ENCODE measurements at regions not wholly inside any gene's neighbourhood (a gene's known extent, or its start where the extent isn't known, plus 50 kb on each side); places are given as distances from the start of the nearest gene placed in this dataset.

GRCh38 chr4:156101571-156101970 is 147.9 kb upstream of the CTSO start:
- no peak overlapping the region for H3K4me3 ChIP-seq
- H3K27ac Mint-ChIP-seq, result no peak overlapping the region
- no peak overlapping the region for H3K9ac ChIP-seq
- no peak for DNase-seq (ENCODE audit: low spot score)
- no peaks in the 10 kb centered on the region for H3K36me3 ChIP-seq
- no peak overlapping the region for H3K4me3 Mint-ChIP-seq
- no peaks in the 10 kb centered on the region for H3K27me3 ChIP-seq
- H3K27ac ChIP-seq, result no peak overlapping the region
- no peaks in the 10 kb centered on the region for H3K4me1 ChIP-seq
- no peaks in the 10 kb centered on the region for H3K9me3 Mint-ChIP-seq
- H3K79me2 ChIP-seq (ENCODE audit: low read depth), result no peaks in the 10 kb centered on the region
- H3K4me1 Mint-ChIP-seq, result peaks cover 2% of the 10 kb centered on the region
- no peak for TF ChIP-seq EZH2phosphoT487 (IDR thresholded peaks at IDR 0.05)
- TF ChIP-seq, protein P1, sequence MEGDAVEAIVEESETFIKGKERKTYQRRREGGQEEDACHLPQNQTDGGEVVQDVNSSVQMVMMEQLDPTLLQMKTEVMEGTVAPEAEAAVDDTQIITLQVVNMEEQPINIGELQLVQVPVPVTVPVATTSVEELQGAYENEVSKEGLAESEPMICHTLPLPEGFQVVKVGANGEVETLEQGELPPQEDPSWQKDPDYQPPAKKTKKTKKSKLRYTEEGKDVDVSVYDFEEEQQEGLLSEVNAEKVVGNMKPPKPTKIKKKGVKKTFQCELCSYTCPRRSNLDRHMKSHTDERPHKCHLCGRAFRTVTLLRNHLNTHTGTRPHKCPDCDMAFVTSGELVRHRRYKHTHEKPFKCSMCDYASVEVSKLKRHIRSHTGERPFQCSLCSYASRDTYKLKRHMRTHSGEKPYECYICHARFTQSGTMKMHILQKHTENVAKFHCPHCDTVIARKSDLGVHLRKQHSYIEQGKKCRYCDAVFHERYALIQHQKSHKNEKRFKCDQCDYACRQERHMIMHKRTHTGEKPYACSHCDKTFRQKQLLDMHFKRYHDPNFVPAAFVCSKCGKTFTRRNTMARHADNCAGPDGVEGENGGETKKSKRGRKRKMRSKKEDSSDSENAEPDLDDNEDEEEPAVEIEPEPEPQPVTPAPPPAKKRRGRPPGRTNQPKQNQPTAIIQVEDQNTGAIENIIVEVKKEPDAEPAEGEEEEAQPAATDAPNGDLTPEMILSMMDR (IDR thresholded peaks at IDR 0.05), result no peak
- TF ChIP-seq EZH2 (IDR thresholded peaks at IDR 0.05), result no peak
- no peaks in the 10 kb centered on the region for H3K9me3 ChIP-seq (ENCODE audit: low read depth)
- no peaks in the 10 kb centered on the region for H3F3A ChIP-seq (ENCODE audit: low read depth)
- no peaks in the 10 kb centered on the region for H3K27me3 Mint-ChIP-seq (ENCODE audit: insufficient read depth, low read depth)
- no peaks in the 10 kb centered on the region for H4K20me1 ChIP-seq (ENCODE audit: low read depth)
- H3K36me3 Mint-ChIP-seq, result no peaks in the 10 kb centered on the region
- H2AFZ ChIP-seq (replicated peaks), result no peak overlapping the region
- H3K4me2 ChIP-seq, result no peak overlapping the region

- Histone ChIP-seq H3K9ac (no peak overlapping the region), H4K20me1 (ENCODE audit: low read depth) (no peaks in the 10 kb centered on the region), H3K79me2 (ENCODE audit: low read depth) (no peaks in the 10 kb centered on the region), H3K4me2 (no peak overlapping the region), H3K9me3 (ENCODE audit: low read depth) (no peaks in the 10 kb centered on the region), H3F3A (ENCODE audit: low read depth) (no peaks in the 10 kb centered on the region), H2AFZ (replicated peaks) (no peak overlapping the region), H3K4me3 (no peak overlapping the region), H3K27ac (no peak overlapping the region), H3K4me1 (no peaks in the 10 kb centered on the region), H3K36me3 (no peaks in the 10 kb centered on the region), H3K27me3 (no peaks in the 10 kb centered on the region)
- H3K27me3 Mint-ChIP-seq (ENCODE audit: insufficient read depth, low read depth), result no peaks in the 10 kb centered on the region
- no peak overlapping the region for H3K4me3 Mint-ChIP-seq
- no peaks in the 10 kb centered on the region for H3K9me3 Mint-ChIP-seq
- peaks cover 2% of the 10 kb centered on the region for H3K4me1 Mint-ChIP-seq
- H3K36me3 Mint-ChIP-seq, result no peaks in the 10 kb centered on the region
- H3K27ac Mint-ChIP-seq, result no peak overlapping the region
- DNase-seq (ENCODE audit: low spot score), result no peak
- no peak for TF ChIP-seq EZH2 (IDR thresholded peaks at IDR 0.05)
- TF ChIP-seq, protein P1 (IDR thresholded peaks at IDR 0.05), result no peak
- TF ChIP-seq EZH2phosphoT487 (IDR thresholded peaks at IDR 0.05), result no peak
These were observed 147.0 kb upstream of the CTSO start for GRCh38 chr4:156100651-156101050.

GRCh38 chr4:156098805-156099204 is 145.1 kb upstream of the CTSO start:
- H3K4me1 Mint-ChIP-seq, result peaks cover 2% of the 10 kb centered on the region
- TF ChIP-seq EZH2 (IDR thresholded peaks at IDR 0.05) (no peak), EZH2phosphoT487 (IDR thresholded peaks at IDR 0.05) (no peak)
- TF ChIP-seq, protein P1 (IDR thresholded peaks at IDR 0.05), result no peak
- Histone ChIP-seq H4K20me1 (ENCODE audit: low read depth) (no peaks in the 10 kb centered on the region), H3K27me3 (no peaks in the 10 kb centered on the region), H3K9me3 (ENCODE audit: low read depth) (no peaks in the 10 kb centered on the region), H3K27ac (no peak overlapping the region), H3K9ac (no peak overlapping the region), H3K4me1 (no peaks in the 10 kb centered on the region), H3K4me3 (no peak overlapping the region), H3F3A (ENCODE audit: low read depth) (no peaks in the 10 kb centered on the region), H3K4me2 (no peak overlapping the region), H3K79me2 (ENCODE audit: low read depth) (no peaks in the 10 kb centered on the region), H3K36me3 (no peaks in the 10 kb centered on the region), H2AFZ (replicated peaks) (peak overlapping the region; percentile 36)
- no peak for DNase-seq (ENCODE audit: low spot score)
- H3K4me3 Mint-ChIP-seq, result no peak overlapping the region
- H3K9me3 Mint-ChIP-seq, result no peaks in the 10 kb centered on the region
- H3K27ac Mint-ChIP-seq, result no peak overlapping the region
- H3K36me3 Mint-ChIP-seq, result no peaks in the 10 kb centered on the region
- H3K27me3 Mint-ChIP-seq (ENCODE audit: insufficient read depth, low read depth), result no peaks in the 10 kb centered on the region

Measured in neural progenitor cell (in vitro differentiated cells).